DMS 273 (cell line): ENCODE measurements at regions not wholly inside any gene's neighbourhood (a gene's known extent, or its start where the extent isn't known, plus 50 kb on each side); places are given as distances from the start of the nearest gene placed in this dataset.

Source experiments
- DNase-seq: peaks from one replicate; lab custom pipeline; 2025; ENCODE audit not compliant: unreplicated experiment; lab: John Stamatoyannopoulos, UW

GRCh38 chr1:112196731-112197130 lies 199.3 kb upstream of the CTTNBP2NL start:
- DNase-seq = no peak

GRCh38 chr1:112209493-112209892 lies 186.5 kb upstream of the CTTNBP2NL start:
- no peak for DNase-seq

- DNase-seq = no peak
These were observed 176.7 kb upstream of the CTTNBP2NL start for GRCh38 chr1:112219267-112219666.

GRCh38 chr1:112230232-112230631 lies 165.8 kb upstream of the CTTNBP2NL start:
- no peak for DNase-seq

- DNase-seq = no peak
These were observed 164.7 kb upstream of the CTTNBP2NL start for GRCh38 chr1:112231331-112231730.

- no peak for DNase-seq
These were observed 163.2 kb upstream of the CTTNBP2NL start for GRCh38 chr1:112232848-112233247.

- DNase-seq = no peak
These were observed 161.3 kb upstream of the CTTNBP2NL start for GRCh38 chr1:112234710-112235109.

- no peak for DNase-seq
These were observed 157.9 kb upstream of the CTTNBP2NL start for GRCh38 chr1:112237983-112238545.

- DNase-seq = no peak
These were observed 156.2 kb upstream of the CTTNBP2NL start for GRCh38 chr1:112239683-112240330.

GRCh38 chr1:112242470-112242869 lies 153.5 kb upstream of the CTTNBP2NL start:
- no peak for DNase-seq

- no peak for DNase-seq
These were observed 151.9 kb upstream of the CTTNBP2NL start for GRCh38 chr1:112244131-112244530.

- no peak for DNase-seq
These were observed 150.9 kb upstream of the CTTNBP2NL start for GRCh38 chr1:112245114-112245513.

GRCh38 chr1:112247036-112247597 lies 148.9 kb upstream of the CTTNBP2NL start:
- DNase-seq = peak; percentile 18

- no peak for DNase-seq
These were observed 148.1 kb upstream of the CTTNBP2NL start for GRCh38 chr1:112247961-112248360.

GRCh38 chr1:112250892-112251291 lies 145.1 kb upstream of the CTTNBP2NL start:
- DNase-seq = no peak

GRCh38 chr1:112251766-112252506 lies 144.1 kb upstream of the CTTNBP2NL start:
- DNase-seq = no peak

GRCh38 chr1:112253366-112253765 lies 142.6 kb upstream of the CTTNBP2NL start:
- no peak for DNase-seq

- DNase-seq = no peak
These were observed 140.9 kb upstream of the CTTNBP2NL start for GRCh38 chr1:112255080-112255479.

- no peak for DNase-seq
These were observed 139.6 kb upstream of the CTTNBP2NL start for GRCh38 chr1:112256411-112256810.

- no peak for DNase-seq
These were observed 138.8 kb upstream of the CTTNBP2NL start for GRCh38 chr1:112257043-112257835.

- DNase-seq = no peak
These were observed 135.3 kb upstream of the CTTNBP2NL start for GRCh38 chr1:112260699-112261098.
